ENCODE measurements at regions not wholly inside any gene's neighbourhood (a gene's known extent, or its start where the extent isn't known, plus 50 kb on each side); places are given as distances from the start of the nearest gene placed in this dataset.
"Not testable (repeated sequence)": the region's sequence is repeated elsewhere in the genome, so short reads cannot be mapped to it uniquely, and the experiment has no call there.

GRCh38 chr6:4346659-4347333 is 211.4 kb upstream of the ECI2 start:
- DNase-seq = no peak

- DNase-seq = no peak
Observed at GRCh38 chr6:4345543-4345942, 210.2 kb upstream of the ECI2 start.

GRCh38 chr6:4344317-4344899 is 209.0 kb upstream of the ECI2 start:
- no peak for DNase-seq

- no peak for DNase-seq
Observed at GRCh38 chr6:4342407-4343137, 207.2 kb upstream of the ECI2 start.

GRCh38 chr6:4341078-4341797 is 205.9 kb upstream of the ECI2 start:
- no peak for DNase-seq

GRCh38 chr6:4340544-4340943 is 205.2 kb upstream of the ECI2 start:
- DNase-seq = no peak

GRCh38 chr6:4338884-4339283 is 203.5 kb upstream of the ECI2 start:
- DNase-seq = no peak

GRCh38 chr6:4336778-4337442 is 201.5 kb upstream of the ECI2 start:
- no peak for DNase-seq

GRCh38 chr6:4336084-4336483 is 200.7 kb upstream of the ECI2 start:
- DNase-seq = no peak

- DNase-seq = not testable (repeated sequence)
Observed at GRCh38 chr6:4334158-4334740, 198.9 kb upstream of the ECI2 start.

GRCh38 chr6:4327841-4328240 is 192.5 kb upstream of the ECI2 start:
- DNase-seq = no peak

GRCh38 chr6:4324746-4325145 is 189.4 kb upstream of the ECI2 start:
- no peak for DNase-seq

- DNase-seq = no peak
Observed at GRCh38 chr6:4323322-4323721, 187.9 kb upstream of the ECI2 start.

- DNase-seq = no peak
Observed at GRCh38 chr6:4322846-4323309, 187.5 kb upstream of the ECI2 start.

- DNase-seq = no peak
Observed at GRCh38 chr6:4322134-4322845, 186.9 kb upstream of the ECI2 start.

- no peak for DNase-seq
Observed at GRCh38 chr6:4320860-4321259, 185.5 kb upstream of the ECI2 start.

GRCh38 chr6:4319981-4320683 is 184.8 kb upstream of the ECI2 start:
- no peak for DNase-seq

GRCh38 chr6:4318321-4318720 is 182.9 kb upstream of the ECI2 start:
- DNase-seq = no peak

GRCh38 chr6:4316867-4317400 is 181.6 kb upstream of the ECI2 start:
- DNase-seq = no peak

- no peak for DNase-seq
Observed at GRCh38 chr6:4314201-4314707, 178.9 kb upstream of the ECI2 start.

All from T-helper 9 cell (primary cell).